Gastrocnemius medialis (tissue), 4 donors: ENCODE measurements at regions not wholly inside any gene's neighbourhood (a gene's known extent, or its start where the extent isn't known, plus 50 kb on each side); places are given as distances from the start of the nearest gene placed in this dataset.
"Not testable (repeated sequence)": the region's sequence is repeated elsewhere in the genome, so short reads cannot be mapped to it uniquely, and the experiment has no call there.

Experiments used
- ATAC-seq, 2 donors: fragments of 150-250 bp; one replicate each; pipeline ENCODE4 v1.9.1; 2016
- DNase-seq, 2 donors: peaks; one replicate each; pipeline ENCODE4 v3.0.0-alpha.2; 2019
- H3K27ac ChIP-seq, 4 donors: fragments of 200-600 bp; sonication (generic); 1 replicate in 1 of 4; 2 replicates in 3 of 4; pipeline ENCODE4 v1.5.1; 2016 to 2018; ENCODE audit warnings: mild to moderate bottlenecking in 2 of 4, moderate library complexity in 1 of 4
- H3K27me3 ChIP-seq, 3 donors: fragments of 200-600 bp; sonication (generic) in 2 of 3; 1 replicate in 1 of 3; 2 replicates in 2 of 3; pipeline versions ENCODE4 v1.5.1 to v1.6.0; 2016 to 2019; ENCODE audit warnings: mild to moderate bottlenecking in 1 of 3, moderate library complexity in 1 of 3
- H3K36me3 ChIP-seq, 2 donors: fragments of 200-600 bp; sonication (generic) in 1 of 2; one replicate each; pipeline ENCODE4 v1.5.1; 2017 to 2018
- H3K4me1 ChIP-seq, 2 donors: fragments of 200-600 bp; sonication (generic) in 1 of 2; one replicate each; pipeline ENCODE4 v1.5.1; 2016 to 2017; ENCODE audit warnings: mild to moderate bottlenecking in 2 of 2
- H3K4me3 ChIP-seq, 4 donors: fragments of 200-600 bp; sonication (generic) in 3 of 4; 1 replicate in 1 of 4; 2 replicates in 3 of 4; pipeline ENCODE4 v1.5.1; 2016 to 2019; ENCODE audit warnings: mild to moderate bottlenecking in 2 of 4
- H3K9me3 ChIP-seq, 3 donors: fragments of 200-600 bp; sonication (generic) in 2 of 3; 1 replicate in 1 of 3; 2 replicates in 2 of 3; pipeline ENCODE4 v1.5.1; 2016 to 2019
- CTCF ChIP-seq, 5 experiments: fragments of 450-650 bp in 3 of 5; fragments of 200-600 bp in 2 of 5; sonication (generic) in 2 of 5; IDR thresholded peaks in 4 of 5; conservative IDR thresholded peaks in 1 of 5; 1 replicate in 4 of 5; 2 replicates in 1 of 5; pipeline ENCODE4 v1.5.1; 2016 to 2019; ENCODE audit warnings: antibody characterized with exemption in 5 of 5, mild to moderate bottlenecking in 3 of 5, moderate library complexity in 3 of 5
- POLR2A ChIP-seq, 2 donors: fragments of 450-650 bp; IDR thresholded peaks; one replicate each; pipeline ENCODE4 v1.6.1; 2017; ENCODE audit warnings: antibody characterized with exemption in 2 of 2, mild to moderate bottlenecking in 2 of 2, moderate library complexity in 2 of 2
- in situ Hi-C, 4 donors: fragments of 200-750 bp; cut with MboI; loops; one replicate each; pipeline versions ENCODE4 v1.15.0 to v1.8.0; 2017; ENCODE audit warnings: low sequenced_read_pairs in 4 of 4
- intact Hi-C: fragments of 100-400 bp; cut with DNase I; formaldehyde crosslinking; loops from one replicate; pipeline ENCODE4 v1.15.1; 2023; ENCODE audit warnings: low total_unique reads

GRCh38 chr18:30676053-30676480 is 366.5 kb downstream of the DSC3 start:
- intact Hi-C loops = no loop called here
- H3K27me3 ChIP-seq = no peaks in the 10 kb centered on the region
- no peaks in the 10 kb centered on the region for H3K9me3 ChIP-seq
- no peaks in the 10 kb centered on the region for H3K36me3 ChIP-seq
- no peak for ATAC-seq
- no peaks in the 10 kb centered on the region for H3K4me1 ChIP-seq
- no peak for DNase-seq
- in situ Hi-C loops = no loop called here
- no peak overlapping the region for H3K4me3 ChIP-seq
- TF ChIP-seq POLR2A (IDR thresholded peaks at IDR 0.05) = no peak
- TF ChIP-seq CTCF (IDR thresholded peaks at IDR 0.05 in 4 of 5, conservative IDR thresholded peaks at IDR 0.05 in 1 of 5) = no peak
- H3K27ac ChIP-seq = no peak overlapping the region

GRCh38 chr18:30675493-30675892 is 367.0 kb downstream of the DSC3 start:
- TF ChIP-seq POLR2A (IDR thresholded peaks at IDR 0.05) = no peak
- TF ChIP-seq CTCF (IDR thresholded peaks at IDR 0.05 in 4 of 5, conservative IDR thresholded peaks at IDR 0.05 in 1 of 5) = no peak
- Histone ChIP-seq H3K4me1 (no peaks in the 10 kb centered on the region), H3K4me3 (no peak overlapping the region), H3K27ac (no peak overlapping the region), H3K36me3 (no peaks in the 10 kb centered on the region), H3K9me3 (no peaks in the 10 kb centered on the region), H3K27me3 (no peaks in the 10 kb centered on the region)
- in situ Hi-C loops = no loop called here
- no peak for DNase-seq
- intact Hi-C loops = no loop called here
- ATAC-seq = no peak

- Histone ChIP-seq H3K4me1 (no peaks in the 10 kb centered on the region), H3K36me3 (no peaks in the 10 kb centered on the region), H3K27me3 (no peaks in the 10 kb centered on the region), H3K9me3 (no peaks in the 10 kb centered on the region), H3K27ac (no peak overlapping the region), H3K4me3 (no peak overlapping the region)
- no peak for TF ChIP-seq POLR2A (IDR thresholded peaks at IDR 0.05)
- TF ChIP-seq CTCF (IDR thresholded peaks at IDR 0.05 in 4 of 5, conservative IDR thresholded peaks at IDR 0.05 in 1 of 5) = no peak
- intact Hi-C loops = no loop called here
- ATAC-seq (no peak), DNase-seq (no peak)
- in situ Hi-C loops = no loop called here
These were observed 367.5 kb downstream of the DSC3 start for GRCh38 chr18:30675072-30675471.

GRCh38 chr18:30674596-30674995 is 367.9 kb downstream of the DSC3 start:
- intact Hi-C loops = no loop called here
- Histone ChIP-seq H3K27ac (no peak overlapping the region), H3K36me3 (no peaks in the 10 kb centered on the region), H3K4me1 (no peaks in the 10 kb centered on the region), H3K9me3 (no peaks in the 10 kb centered on the region), H3K27me3 (no peaks in the 10 kb centered on the region), H3K4me3 (no peak overlapping the region)
- DNase-seq (no peak), ATAC-seq (no peak)
- in situ Hi-C loops = no loop called here
- TF ChIP-seq POLR2A (IDR thresholded peaks at IDR 0.05) (no peak), CTCF (IDR thresholded peaks at IDR 0.05 in 4 of 5, conservative IDR thresholded peaks at IDR 0.05 in 1 of 5) (no peak)

GRCh38 chr18:30672439-30672838 is 370.1 kb downstream of the DSC3 start:
- H3K27ac ChIP-seq, intact Hi-C loops, ATAC-seq, H3K4me1 ChIP-seq, H3K27me3 ChIP-seq, DNase-seq, in situ Hi-C loops, H3K9me3 ChIP-seq, H3K36me3 ChIP-seq, H3K4me3 ChIP-seq: not testable (repeated sequence)
